DND-41 (cell line): ENCODE measurements at regions not wholly inside any gene's neighbourhood (a gene's known extent, or its start where the extent isn't known, plus 50 kb on each side); places are given as distances from the start of the nearest gene placed in this dataset.

Experiments used
- ATAC-seq: fragments of 200-7000 bp; cut with Tn5 transposase; 3 replicates; pipeline ENCODE4 v1.9.1; 2021; ENCODE audit warnings: low read depth; ENCODE audit not compliant: insufficient read depth
- DNase-seq: peaks from one replicate; pipeline ENCODE4 v3.0.0-alpha.2; 2020
- H2AFZ ChIP-seq: 2 replicates; pipeline ENCODE4 v1.6.0; 2012; ENCODE audit warnings: low read depth, low read length
- H3K27ac ChIP-seq: 2 replicates; pipeline ENCODE4 v1.5.1; 2012; ENCODE audit warnings: low read length, inconsistent platforms
- H3K27me3 ChIP-seq: fragments of 200-600 bp; sonication (generic); 2 replicates; pipeline ENCODE4 v1.6.0; 2012; ENCODE audit warnings: low read length, mild to moderate bottlenecking, inconsistent platforms; ENCODE audit not compliant: insufficient read depth, poor library complexity
- H3K36me3 ChIP-seq: 2 replicates; pipeline ENCODE4 v1.5.1; 2012; ENCODE audit warnings: low read length, inconsistent platforms; ENCODE audit not compliant: insufficient read depth
- H3K4me1 ChIP-seq: 2 replicates; pipeline ENCODE4 v1.5.1; 2012; ENCODE audit warnings: mild to moderate bottlenecking, low read length; ENCODE audit not compliant: insufficient read depth
- H3K4me2 ChIP-seq: 2 replicates; pipeline ENCODE4 v1.6.0; 2012; ENCODE audit warnings: mild to moderate bottlenecking, moderate library complexity, low read length, inconsistent platforms; ENCODE audit not compliant: insufficient read depth
- H3K4me3 ChIP-seq, 2 experiments: fragments of 200-600 bp in 1 of 2; shearing (Covaris generic) in 1 of 2; 2 replicates each; pipeline ENCODE4 v1.5.1; 2012 to 2016; ENCODE audit warnings: inconsistent platforms in 2 of 2, low read length in 2 of 2, mild to moderate bottlenecking in 2 of 2, low read depth in 1 of 2, moderate library complexity in 1 of 2
- H3K79me2 ChIP-seq: 2 replicates; pipeline ENCODE4 v1.6.0; 2012; ENCODE audit warnings: low read length, inconsistent platforms; ENCODE audit not compliant: insufficient read depth
- H3K9ac ChIP-seq: 2 replicates; pipeline ENCODE4 v1.6.0; 2012; ENCODE audit warnings: low read depth, mild to moderate bottlenecking, inconsistent platforms, low read length, moderate library complexity
- H3K9me3 ChIP-seq: 2 replicates; pipeline ENCODE4 v1.5.1; 2012; ENCODE audit warnings: low read length, moderate library complexity, mild to moderate bottlenecking, inconsistent platforms; ENCODE audit not compliant: insufficient read depth, severe bottlenecking
- H4K20me1 ChIP-seq: 2 replicates; pipeline ENCODE4 v1.6.0; 2012; ENCODE audit warnings: low read length; ENCODE audit not compliant: insufficient read depth
- EZH2 ChIP-seq: IDR thresholded peaks from 3 replicates; pipeline ENCODE4 v1.6.1; 2012; ENCODE audit warnings: borderline replicate concordance, low read depth, mild to moderate bottlenecking, moderate library complexity, low read length, inconsistent platforms; ENCODE audit not compliant: severe bottlenecking
- TF ChIP-seq, protein P1 (sequence below): IDR thresholded peaks from 2 replicates; pipeline ENCODE4 v1.5.1; 2012; ENCODE audit warnings: borderline replicate concordance, low read length, moderate library complexity, mild to moderate bottlenecking; ENCODE audit not compliant: poor library complexity, severe bottlenecking; ENCODE audit errors: extremely low read depth

DNA sequence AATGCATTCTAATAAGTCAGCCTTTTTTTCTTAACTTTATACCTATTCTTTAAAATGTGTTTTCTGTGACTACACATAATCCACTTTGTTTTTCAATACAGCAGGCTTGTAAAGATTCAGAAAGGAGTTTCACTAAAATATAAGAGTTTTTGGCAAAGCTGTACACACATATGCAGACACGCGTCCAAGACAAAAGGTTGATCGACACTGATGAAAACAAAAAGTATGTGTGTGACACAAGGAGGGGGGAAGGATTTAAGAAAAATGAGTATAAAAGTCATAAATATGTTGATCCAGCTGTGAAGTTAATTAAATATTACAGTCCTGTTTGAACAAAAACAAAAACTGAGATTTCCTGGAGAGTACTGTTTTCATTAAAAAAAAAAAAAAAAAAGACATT, 294.5 kb upstream of the RARB start:
- Histone ChIP-seq H3K27me3 (no peaks in the 10 kb centered on the region), H3K4me2 (no peak overlapping the region), H3K79me2 (no peaks in the 10 kb centered on the region), H3K36me3 (no peaks in the 10 kb centered on the region), H3K27ac (no peak overlapping the region), H4K20me1 (no peaks in the 10 kb centered on the region), H3K9me3 (no peaks in the 10 kb centered on the region), H3K9ac (no peak overlapping the region), H3K4me1 (no peaks in the 10 kb centered on the region), H3K4me3 (no peak overlapping the region), H2AFZ (no peak overlapping the region)
- DNase-seq (no peak), ATAC-seq (no peak)
- TF ChIP-seq, protein P1, sequence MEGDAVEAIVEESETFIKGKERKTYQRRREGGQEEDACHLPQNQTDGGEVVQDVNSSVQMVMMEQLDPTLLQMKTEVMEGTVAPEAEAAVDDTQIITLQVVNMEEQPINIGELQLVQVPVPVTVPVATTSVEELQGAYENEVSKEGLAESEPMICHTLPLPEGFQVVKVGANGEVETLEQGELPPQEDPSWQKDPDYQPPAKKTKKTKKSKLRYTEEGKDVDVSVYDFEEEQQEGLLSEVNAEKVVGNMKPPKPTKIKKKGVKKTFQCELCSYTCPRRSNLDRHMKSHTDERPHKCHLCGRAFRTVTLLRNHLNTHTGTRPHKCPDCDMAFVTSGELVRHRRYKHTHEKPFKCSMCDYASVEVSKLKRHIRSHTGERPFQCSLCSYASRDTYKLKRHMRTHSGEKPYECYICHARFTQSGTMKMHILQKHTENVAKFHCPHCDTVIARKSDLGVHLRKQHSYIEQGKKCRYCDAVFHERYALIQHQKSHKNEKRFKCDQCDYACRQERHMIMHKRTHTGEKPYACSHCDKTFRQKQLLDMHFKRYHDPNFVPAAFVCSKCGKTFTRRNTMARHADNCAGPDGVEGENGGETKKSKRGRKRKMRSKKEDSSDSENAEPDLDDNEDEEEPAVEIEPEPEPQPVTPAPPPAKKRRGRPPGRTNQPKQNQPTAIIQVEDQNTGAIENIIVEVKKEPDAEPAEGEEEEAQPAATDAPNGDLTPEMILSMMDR, result no peak
- no peak for TF ChIP-seq EZH2

DNA sequence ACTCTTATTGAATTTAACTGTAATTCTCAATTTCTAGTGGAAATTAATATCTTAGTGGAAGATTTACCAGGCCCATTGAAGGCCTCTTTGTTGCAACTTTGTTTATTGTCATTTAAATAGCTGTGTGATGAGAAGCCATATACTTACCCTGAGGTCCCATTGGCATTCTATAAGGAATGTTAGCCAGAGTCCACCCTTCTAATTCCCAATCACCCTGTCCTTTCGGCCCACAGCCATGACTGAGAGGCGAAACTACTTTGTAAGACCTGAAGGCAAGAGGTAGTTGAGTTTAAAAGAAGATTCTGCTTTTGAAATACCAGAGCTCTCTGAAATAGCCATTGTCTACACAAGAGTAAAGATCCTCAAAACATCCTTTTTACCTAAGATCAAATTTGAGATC, 290.5 kb upstream of the RARB start:
- H3K79me2 ChIP-seq, result no peaks in the 10 kb centered on the region
- H3K27ac ChIP-seq, result no peak overlapping the region
- H3K9me3 ChIP-seq, result no peaks in the 10 kb centered on the region
- H3K4me3 ChIP-seq, result no peak overlapping the region
- ATAC-seq (no peak), DNase-seq (no peak)
- H3K4me2 ChIP-seq, result no peak overlapping the region
- H3K4me1 ChIP-seq, result no peaks in the 10 kb centered on the region
- no peak overlapping the region for H3K9ac ChIP-seq
- no peaks in the 10 kb centered on the region for H4K20me1 ChIP-seq
- H2AFZ ChIP-seq, result no peak overlapping the region
- H3K36me3 ChIP-seq, result no peaks in the 10 kb centered on the region
- no peaks in the 10 kb centered on the region for H3K27me3 ChIP-seq
- no peak for TF ChIP-seq EZH2
- TF ChIP-seq, protein P1, result no peak

DNA sequence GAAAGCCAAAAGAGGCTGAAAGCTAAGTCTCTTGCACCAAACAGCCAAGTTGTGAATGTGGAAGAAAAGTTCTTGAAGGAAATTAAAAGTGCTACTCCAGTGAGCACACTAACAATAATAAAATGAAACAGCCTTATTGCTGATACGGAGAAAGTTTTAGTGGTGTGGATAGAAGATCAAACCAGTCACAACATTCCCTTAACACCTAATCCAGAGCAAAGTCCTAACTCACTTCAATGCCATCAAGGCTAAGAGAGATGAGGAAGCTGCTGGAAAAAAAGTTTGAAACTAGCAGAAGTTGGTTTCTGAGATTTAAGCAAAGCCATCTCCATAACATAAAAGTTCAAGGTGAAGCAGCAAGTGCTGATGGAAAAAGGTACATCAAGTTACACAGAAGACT, 288.8 kb upstream of the RARB start:
- TF ChIP-seq, protein P1, result no peak
- no peak for TF ChIP-seq EZH2
- Histone ChIP-seq H3K9me3 (no peaks in the 10 kb centered on the region), H3K27ac (no peak overlapping the region), H3K4me3 (no peak overlapping the region), H3K27me3 (no peaks in the 10 kb centered on the region), H3K4me2 (no peak overlapping the region), H3K36me3 (no peaks in the 10 kb centered on the region), H4K20me1 (no peaks in the 10 kb centered on the region), H2AFZ (no peak overlapping the region), H3K79me2 (no peaks in the 10 kb centered on the region), H3K9ac (no peak overlapping the region), H3K4me1 (no peaks in the 10 kb centered on the region)
- no peak for DNase-seq
- ATAC-seq, result no peak

DNA sequence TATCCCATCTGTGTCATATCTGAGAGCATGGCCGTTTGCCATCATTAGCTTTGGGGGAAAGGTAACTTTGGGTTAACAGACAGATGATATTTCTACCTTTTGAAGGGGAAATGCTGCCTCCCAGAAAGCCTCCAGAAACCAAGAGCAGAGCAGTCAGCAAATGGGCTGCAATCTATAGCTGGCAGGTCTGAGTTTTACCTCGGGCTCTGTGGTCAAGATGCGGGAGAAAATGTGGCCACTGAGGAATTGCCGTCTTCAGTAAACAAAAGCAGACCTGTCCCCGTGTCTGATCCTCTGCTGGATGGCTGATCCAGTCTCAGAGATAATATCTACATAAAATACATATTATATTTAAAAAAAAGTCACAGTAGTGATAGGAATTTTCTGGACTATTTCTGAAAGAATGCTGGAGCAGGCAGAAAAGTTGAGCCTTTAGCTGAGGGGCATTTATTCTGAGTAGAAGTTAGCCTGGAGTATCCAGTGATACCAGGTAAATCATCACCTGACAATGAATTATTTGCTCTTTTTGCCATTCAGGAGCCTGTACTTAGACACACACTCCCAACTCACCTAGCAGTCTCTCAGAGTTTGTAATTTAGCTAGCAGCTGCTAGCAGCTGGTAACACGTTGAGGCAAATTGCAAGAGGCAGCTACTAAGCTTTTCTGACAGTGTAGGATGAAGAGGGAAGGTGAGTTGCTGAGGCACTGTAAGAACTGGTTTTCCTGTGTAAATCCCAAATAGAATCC, 285.3 kb upstream of the RARB start:
- Histone ChIP-seq H3K9me3 (no peaks in the 10 kb centered on the region), H3K4me2 (no peak overlapping the region), H3K9ac (no peak overlapping the region), H4K20me1 (no peaks in the 10 kb centered on the region), H3K79me2 (no peaks in the 10 kb centered on the region), H3K36me3 (no peaks in the 10 kb centered on the region), H3K4me1 (no peaks in the 10 kb centered on the region), H3K4me3 (no peak overlapping the region), H3K27me3 (no peaks in the 10 kb centered on the region), H3K27ac (no peak overlapping the region), H2AFZ (no peak overlapping the region)
- no peak for DNase-seq
- no peak for ATAC-seq
- TF ChIP-seq, protein P1, result no peak
- TF ChIP-seq EZH2, result no peak
